ENCODE measurements at regions not wholly inside any gene's neighbourhood (a gene's known extent, or its start where the extent isn't known, plus 50 kb on each side); places are given as distances from the start of the nearest gene placed in this dataset.

DNA sequence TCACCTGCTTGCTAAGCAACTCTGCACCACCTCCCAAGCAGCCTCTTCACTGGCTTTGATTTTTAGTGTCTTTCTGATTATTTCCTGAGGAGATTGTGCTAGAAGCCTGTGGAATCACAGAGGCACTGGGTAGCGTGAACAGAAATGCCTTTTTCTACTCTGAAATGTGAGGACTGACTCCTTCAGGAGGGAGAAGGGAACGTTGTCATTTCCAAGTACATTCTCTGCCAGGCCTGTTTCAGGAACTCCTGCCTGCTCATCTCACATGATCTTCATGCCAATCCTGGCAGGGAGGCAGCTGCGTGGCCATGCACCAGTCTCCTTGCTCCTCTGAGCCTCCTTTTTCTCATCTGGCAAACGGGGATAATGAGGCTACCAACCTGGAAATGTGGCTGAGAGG is 49.8 kb upstream of the PRDM11 start:
- in situ Hi-C loops (cut with HindIII; ENCODE audit: low sequenced_read_pairs), result no loop called here
- no peak for DNase-seq (ENCODE audit: low read depth, low spot score)
- TF ChIP-seq, protein P1, sequence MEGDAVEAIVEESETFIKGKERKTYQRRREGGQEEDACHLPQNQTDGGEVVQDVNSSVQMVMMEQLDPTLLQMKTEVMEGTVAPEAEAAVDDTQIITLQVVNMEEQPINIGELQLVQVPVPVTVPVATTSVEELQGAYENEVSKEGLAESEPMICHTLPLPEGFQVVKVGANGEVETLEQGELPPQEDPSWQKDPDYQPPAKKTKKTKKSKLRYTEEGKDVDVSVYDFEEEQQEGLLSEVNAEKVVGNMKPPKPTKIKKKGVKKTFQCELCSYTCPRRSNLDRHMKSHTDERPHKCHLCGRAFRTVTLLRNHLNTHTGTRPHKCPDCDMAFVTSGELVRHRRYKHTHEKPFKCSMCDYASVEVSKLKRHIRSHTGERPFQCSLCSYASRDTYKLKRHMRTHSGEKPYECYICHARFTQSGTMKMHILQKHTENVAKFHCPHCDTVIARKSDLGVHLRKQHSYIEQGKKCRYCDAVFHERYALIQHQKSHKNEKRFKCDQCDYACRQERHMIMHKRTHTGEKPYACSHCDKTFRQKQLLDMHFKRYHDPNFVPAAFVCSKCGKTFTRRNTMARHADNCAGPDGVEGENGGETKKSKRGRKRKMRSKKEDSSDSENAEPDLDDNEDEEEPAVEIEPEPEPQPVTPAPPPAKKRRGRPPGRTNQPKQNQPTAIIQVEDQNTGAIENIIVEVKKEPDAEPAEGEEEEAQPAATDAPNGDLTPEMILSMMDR (IDR thresholded peaks at IDR 0.05; ENCODE audit: low read depth, low read length), result no peak

More for the DNA sequence above, 49.8 kb upstream of the PRDM11 start:
- no peak overlapping the region for H3K4me3 ChIP-seq (ENCODE audit: low read depth, low read length)

Data from astrocyte of the spinal cord (primary cell).